Common myeloid progenitor, CD34-positive (primary cell): ENCODE measurements at regions not wholly inside any gene's neighbourhood (a gene's known extent, or its start where the extent isn't known, plus 50 kb on each side); places are given as distances from the start of the nearest gene placed in this dataset.

Experiments used
- CTCF ChIA-PET: fragments of 350-600 bp; sonication (Branson Sonifier 250); formaldehyde crosslinking; loops from one replicate; lab custom pipeline; 2021; ENCODE audit warnings: antibody characterized with exemption; lab: Charles Lee
- POLR2A ChIA-PET: fragments of 350-600 bp; sonication (Branson Sonifier 250); formaldehyde crosslinking; loops from one replicate; lab custom pipeline; 2021; ENCODE audit warnings: antibody characterized with exemption; lab: Charles Lee
- DNase-seq, 3 donors: peaks; one replicate each; pipeline versions ENCODE4 v3.0.0 to v3.0.0-alpha.2; 2013
- H3K27ac ChIP-seq, 2 experiments: 1 replicate in 1 of 2; 2 replicates in 1 of 2; pipeline ENCODE4 v1.7.0; 2013; ENCODE audit warnings: inconsistent platforms in 2 of 2, low read length in 2 of 2, mild to moderate bottlenecking in 2 of 2, low read depth in 1 of 2, moderate library complexity in 1 of 2; ENCODE audit not compliant: severe bottlenecking in 2 of 2, insufficient read depth in 1 of 2, poor library complexity in 1 of 2
- H3K27me3 ChIP-seq, 5 experiments: replicated peaks in 2 of 5; 1 replicate in 3 of 5; 2 replicates in 2 of 5; pipeline versions ENCODE4 v1.6.1 to v1.7.0; 2013; ENCODE audit warnings: low read length in 4 of 5, mild to moderate bottlenecking in 2 of 5, moderate library complexity in 2 of 5, inconsistent platforms in 1 of 5; ENCODE audit not compliant: insufficient read depth in 5 of 5, control insufficient read depth in 4 of 5
- H3K36me3 ChIP-seq, 4 experiments: 1 replicate in 2 of 4; 2 replicates in 2 of 4; pipeline versions ENCODE4 v1.6.1 to v1.7.0; 2013; ENCODE audit warnings: low read length in 3 of 4, control low read depth in 1 of 4, mild to moderate bottlenecking in 1 of 4; ENCODE audit not compliant: control insufficient read depth in 4 of 4, insufficient read depth in 4 of 4
- H3K4me1 ChIP-seq, 4 experiments: 1 replicate in 3 of 4; 2 replicates in 1 of 4; pipeline versions ENCODE4 v1.6.1 to v1.7.1; 2013; ENCODE audit warnings: low read length in 3 of 4, mild to moderate bottlenecking in 3 of 4, control low read depth in 1 of 4, inconsistent platforms in 1 of 4, moderate library complexity in 1 of 4; ENCODE audit not compliant: control insufficient read depth in 4 of 4, insufficient read depth in 4 of 4; ENCODE audit errors: control extremely low read depth in 1 of 4
- H3K4me3 ChIP-seq, 7 experiments: 1 replicate in 4 of 7; 2 replicates in 3 of 7; pipeline versions ENCODE4 v1.5.1 to v1.7.0; 2013; ENCODE audit warnings: mild to moderate bottlenecking in 7 of 7, low read length in 6 of 7, moderate library complexity in 6 of 7, inconsistent platforms in 2 of 7, low read depth in 2 of 7, control low read depth in 1 of 7; ENCODE audit not compliant: insufficient read depth in 4 of 7, control insufficient read depth in 1 of 7; ENCODE audit errors: extremely low read depth in 1 of 7
- H3K9me3 ChIP-seq, 5 experiments: 1 replicate in 4 of 5; 2 replicates in 1 of 5; pipeline versions ENCODE4 v1.6.1 to v1.7.1; 2013; ENCODE audit warnings: low read length in 4 of 5, mild to moderate bottlenecking in 2 of 5, inconsistent platforms in 1 of 5, low read depth in 1 of 5, moderate library complexity in 1 of 5; ENCODE audit not compliant: control insufficient read depth in 4 of 5, insufficient read depth in 2 of 5; ENCODE audit errors: control extremely low read depth in 1 of 5
- WGBS: methylation state at CpG from one replicate; pipeline ENCODE4 v1.1.5; 2013; ENCODE audit not compliant: insufficient coverage; 5-methylcytosine and 5-hydroxymethylcytosine counted together

GRCh38 chr12:77213319-77213718 lies 147.9 kb upstream of the E2F7 start:
- DNase-seq = no peak
- Histone ChIP-seq H3K27ac (no peak overlapping the region), H3K4me1 (no peaks in the 10 kb centered on the region), H3K9me3 (peaks cover 0 to 9% (median 0%) of the 10 kb centered on the region in 5 experiments), H3K27me3 (no peaks in the 10 kb centered on the region), H3K4me3 (no peak overlapping the region), H3K36me3 (no peaks in the 10 kb centered on the region)
- 37% methylated on average over 2 of the region's 5 CpGs for WGBS
- CTCF ChIA-PET = no interaction called here
- POLR2A ChIA-PET = no interaction called here

- WGBS = no CpG with 5 or more reads among the region's 1 CpG
- CTCF ChIA-PET = no interaction called here
- Histone ChIP-seq H3K27ac (no peak overlapping the region), H3K9me3 (peaks cover 0 to 9% (median 0%) of the 10 kb centered on the region in 5 experiments), H3K4me1 (no peaks in the 10 kb centered on the region), H3K36me3 (no peaks in the 10 kb centered on the region), H3K4me3 (no peak overlapping the region), H3K27me3 (no peaks in the 10 kb centered on the region)
- DNase-seq = no peak
- POLR2A ChIA-PET = no interaction called here
These were observed 145.4 kb upstream of the E2F7 start for GRCh38 chr12:77210724-77211123.

GRCh38 chr12:77204083-77204482 lies 138.7 kb upstream of the E2F7 start:
- no peaks in the 10 kb centered on the region for H3K9me3 ChIP-seq
- peak; percentile 40 to 83 (median 48) for DNase-seq
- H3K4me1 ChIP-seq = no peaks in the 10 kb centered on the region
- WGBS = 13% methylated on average over 1 of the region's 3 CpGs
- POLR2A ChIA-PET = no interaction called here
- H3K27me3 ChIP-seq = no peaks in the 10 kb centered on the region
- no peaks in the 10 kb centered on the region for H3K36me3 ChIP-seq
- CTCF ChIA-PET = no interaction called here
- no peak overlapping the region for H3K27ac ChIP-seq
- no peak overlapping the region for H3K4me3 ChIP-seq

GRCh38 chr12:77202457-77203060 lies 137.2 kb upstream of the E2F7 start:
- 100% methylated on average over 1 of the region's 2 CpGs for WGBS
- no peaks in the 10 kb centered on the region for H3K36me3 ChIP-seq
- no peak for DNase-seq
- H3K27me3 ChIP-seq = no peaks in the 10 kb centered on the region
- no peak overlapping the region for H3K4me3 ChIP-seq
- no peak overlapping the region for H3K27ac ChIP-seq
- H3K4me1 ChIP-seq = no peaks in the 10 kb centered on the region
- H3K9me3 ChIP-seq = no peaks in the 10 kb centered on the region
- POLR2A ChIA-PET = no interaction called here
- CTCF ChIA-PET = no interaction called here

- Histone ChIP-seq H3K36me3 (no peaks in the 10 kb centered on the region), H3K4me3 (no peak overlapping the region), H3K27ac (no peak overlapping the region), H3K4me1 (no peaks in the 10 kb centered on the region), H3K9me3 (no peaks in the 10 kb centered on the region), H3K27me3 (no peaks in the 10 kb centered on the region)
- no peak for DNase-seq
- ChIA-PET CTCF (interaction anchor here (1.2 kb wide), 1 partner anchor 190 kb away, joined by 3 read pairs; no protein-coding TSS in a partner anchor), POLR2A (no interaction called here)
- 100% methylated on average over 2 of the region's 3 CpGs for WGBS
These were observed 124.6 kb upstream of the E2F7 start for GRCh38 chr12:77189901-77190416.

- Histone ChIP-seq H3K9me3 (no peaks in the 10 kb centered on the region), H3K27ac (no peak overlapping the region), H3K4me3 (no peak overlapping the region), H3K4me1 (no peaks in the 10 kb centered on the region), H3K27me3 (no peaks in the 10 kb centered on the region), H3K36me3 (no peaks in the 10 kb centered on the region)
- 86% methylated on average over 2 of the region's 5 CpGs for WGBS
- ChIA-PET CTCF (no interaction called here), POLR2A (no interaction called here)
- no peak for DNase-seq
These were observed 124.1 kb upstream of the E2F7 start for GRCh38 chr12:77189458-77189857.

GRCh38 chr12:77179515-77179914 lies 114.1 kb upstream of the E2F7 start:
- POLR2A ChIA-PET = no interaction called here

More at GRCh38 chr12:77179515-77179914, 114.1 kb upstream of the E2F7 start:
- DNase-seq = no peak
- Histone ChIP-seq H3K9me3 (peaks cover 0 to 2% (median 0%) of the 10 kb centered on the region in 5 experiments), H3K27ac (no peak overlapping the region), H3K4me3 (no peak overlapping the region), H3K4me1 (no peaks in the 10 kb centered on the region), H3K27me3 (no peaks in the 10 kb centered on the region), H3K36me3 (no peaks in the 10 kb centered on the region)
- CTCF ChIA-PET = no interaction called here
- no CpG with 5 or more reads among the region's 1 CpG for WGBS
